Osteoblast (primary cell): ENCODE measurements at regions not wholly inside any gene's neighbourhood (a gene's known extent, or its start where the extent isn't known, plus 50 kb on each side); places are given as distances from the start of the nearest gene placed in this dataset.
"Not testable (repeated sequence)": the region's sequence is repeated elsewhere in the genome, so short reads cannot be mapped to it uniquely, and the experiment has no call there.

Source experiments
- DNase-seq: peaks from one replicate; pipeline ENCODE4 v3.0.0; 2011; ENCODE audit warnings: low spot score, mixed read lengths; ENCODE audit not compliant: insufficient read length; ENCODE audit errors: missing footprints
- H2AFZ ChIP-seq: 2 replicates; pipeline ENCODE4 v1.6.0; 2011; ENCODE audit warnings: mild to moderate bottlenecking, low read length
- H3K27ac ChIP-seq: 2 replicates; pipeline ENCODE4 v1.5.1; 2011; ENCODE audit warnings: mild to moderate bottlenecking, low read depth, low read length, moderate library complexity
- H3K27me3 ChIP-seq: 2 replicates; pipeline ENCODE4 v1.6.0; 2012; ENCODE audit warnings: mild to moderate bottlenecking, control low read depth, inconsistent platforms, low read length, moderate library complexity; ENCODE audit not compliant: insufficient read depth
- H3K36me3 ChIP-seq: 2 replicates; pipeline ENCODE4 v1.5.1; 2011; ENCODE audit warnings: mild to moderate bottlenecking, low read length, control low read depth, moderate library complexity; ENCODE audit not compliant: insufficient read depth
- H3K4me1 ChIP-seq: 2 replicates; pipeline ENCODE4 v1.5.1; 2011; ENCODE audit warnings: mild to moderate bottlenecking, low read length, control low read depth, moderate library complexity; ENCODE audit not compliant: insufficient read depth
- H3K4me2 ChIP-seq: 2 replicates; pipeline ENCODE4 v1.6.0; 2011; ENCODE audit warnings: mild to moderate bottlenecking, low read length; ENCODE audit not compliant: insufficient read depth
- H3K4me3 ChIP-seq: fragments of 200-600 bp; sonication (generic); 3 replicates; pipeline ENCODE4 v1.5.1; 2012; ENCODE audit warnings: mild to moderate bottlenecking, low read length, inconsistent platforms; ENCODE audit not compliant: insufficient read depth
- H3K79me2 ChIP-seq: 2 replicates; pipeline ENCODE4 v1.6.0; 2012; ENCODE audit warnings: mild to moderate bottlenecking, low read length, control low read depth, inconsistent platforms; ENCODE audit not compliant: insufficient read depth
- H3K9me3 ChIP-seq: 2 replicates; pipeline ENCODE4 v1.5.1; 2011; ENCODE audit warnings: low read depth, low read length, control low read depth
- H4K20me1 ChIP-seq: 2 replicates; pipeline ENCODE4 v1.6.0; 2012; ENCODE audit warnings: mild to moderate bottlenecking, low read length, control low read depth; ENCODE audit not compliant: insufficient read depth
- TF ChIP-seq, protein P1 (sequence below): IDR thresholded peaks from 2 replicates; pipeline ENCODE4 v1.5.1; 2011; ENCODE audit warnings: mild to moderate bottlenecking, low read depth, low read length, moderate library complexity; ENCODE audit errors: extremely low read depth

DNA sequence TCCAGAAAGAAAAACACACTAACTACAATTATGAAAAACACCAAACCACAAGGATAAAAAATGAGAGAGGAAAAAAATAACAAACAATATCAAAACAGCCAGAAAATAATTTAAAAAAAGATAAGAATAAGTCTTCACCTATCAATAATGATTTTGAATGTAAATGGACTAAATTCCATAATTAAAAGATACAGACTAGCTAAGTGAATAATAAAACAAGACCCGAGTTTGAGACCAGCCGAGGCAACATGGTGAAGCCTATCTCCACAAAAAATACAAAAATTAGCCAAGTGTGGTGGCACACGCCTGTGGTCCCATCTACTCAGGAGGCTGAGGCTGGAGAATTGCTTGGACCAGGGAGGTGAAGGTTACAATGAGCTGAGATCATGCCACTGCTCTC is 131.1 kb downstream of the MTERF1 start:
- Histone ChIP-seq H3K36me3 (no peaks in the 10 kb centered on the region), H3K4me3 (no peak overlapping the region), H3K9me3 (no peaks in the 10 kb centered on the region), H3K27me3 (no peaks in the 10 kb centered on the region), H4K20me1 (peaks cover 3% of the 10 kb centered on the region), H3K79me2 (no peaks in the 10 kb centered on the region), H3K4me2 (no peak overlapping the region), H3K27ac (no peak overlapping the region), H3K4me1 (no peaks in the 10 kb centered on the region), H2AFZ (no peak overlapping the region)
- TF ChIP-seq, protein P1, sequence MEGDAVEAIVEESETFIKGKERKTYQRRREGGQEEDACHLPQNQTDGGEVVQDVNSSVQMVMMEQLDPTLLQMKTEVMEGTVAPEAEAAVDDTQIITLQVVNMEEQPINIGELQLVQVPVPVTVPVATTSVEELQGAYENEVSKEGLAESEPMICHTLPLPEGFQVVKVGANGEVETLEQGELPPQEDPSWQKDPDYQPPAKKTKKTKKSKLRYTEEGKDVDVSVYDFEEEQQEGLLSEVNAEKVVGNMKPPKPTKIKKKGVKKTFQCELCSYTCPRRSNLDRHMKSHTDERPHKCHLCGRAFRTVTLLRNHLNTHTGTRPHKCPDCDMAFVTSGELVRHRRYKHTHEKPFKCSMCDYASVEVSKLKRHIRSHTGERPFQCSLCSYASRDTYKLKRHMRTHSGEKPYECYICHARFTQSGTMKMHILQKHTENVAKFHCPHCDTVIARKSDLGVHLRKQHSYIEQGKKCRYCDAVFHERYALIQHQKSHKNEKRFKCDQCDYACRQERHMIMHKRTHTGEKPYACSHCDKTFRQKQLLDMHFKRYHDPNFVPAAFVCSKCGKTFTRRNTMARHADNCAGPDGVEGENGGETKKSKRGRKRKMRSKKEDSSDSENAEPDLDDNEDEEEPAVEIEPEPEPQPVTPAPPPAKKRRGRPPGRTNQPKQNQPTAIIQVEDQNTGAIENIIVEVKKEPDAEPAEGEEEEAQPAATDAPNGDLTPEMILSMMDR = no peak
- DNase-seq = no peak

DNA sequence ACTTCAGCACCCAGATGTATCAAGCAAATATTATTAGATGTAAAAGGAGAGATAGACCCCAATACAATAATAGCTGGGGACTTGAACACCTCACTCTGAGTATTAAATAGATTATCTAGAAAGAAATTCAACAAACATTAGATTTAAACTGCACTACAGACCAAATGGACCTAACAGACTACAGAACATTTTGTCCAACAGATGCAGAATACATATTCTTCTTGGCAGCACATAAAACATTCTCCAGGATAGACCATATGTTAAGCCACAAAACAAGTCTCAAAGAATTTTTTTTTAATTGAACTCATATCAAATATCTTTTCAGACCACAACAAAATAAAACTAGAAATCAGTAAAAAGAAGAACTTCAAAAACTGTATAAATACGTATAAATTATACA is 130.4 kb downstream of the MTERF1 start:
- H3K4me2 ChIP-seq = no peak overlapping the region
- H3K4me3 ChIP-seq = no peak overlapping the region
- no peaks in the 10 kb centered on the region for H3K9me3 ChIP-seq
- no peak overlapping the region for H2AFZ ChIP-seq
- no peaks in the 10 kb centered on the region for H3K4me1 ChIP-seq
- no peaks in the 10 kb centered on the region for H3K79me2 ChIP-seq
- TF ChIP-seq, protein P1 = no peak
- H3K27ac ChIP-seq = no peak overlapping the region
- H3K36me3 ChIP-seq = no peaks in the 10 kb centered on the region
- no peaks in the 10 kb centered on the region for H3K27me3 ChIP-seq
- DNase-seq = no peak
- H4K20me1 ChIP-seq = peaks cover 3% of the 10 kb centered on the region

DNA sequence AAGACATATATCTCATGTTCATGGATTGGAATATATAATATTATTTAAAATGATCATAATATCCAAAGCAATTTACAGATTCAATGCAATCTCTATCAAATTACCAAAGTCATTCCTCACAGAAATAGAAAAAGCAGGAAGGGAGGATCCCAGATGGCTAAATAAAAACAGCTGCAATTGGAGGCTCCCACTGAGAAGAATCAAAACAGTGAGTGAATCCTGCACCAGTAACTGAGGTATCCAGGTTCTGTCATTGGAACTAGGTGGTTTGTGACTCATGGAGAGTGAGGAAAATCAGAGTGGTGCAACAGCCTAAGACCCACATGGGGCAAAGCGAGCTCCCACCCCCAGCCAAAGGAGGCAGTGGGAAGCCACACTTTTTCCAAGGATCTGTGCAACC is 128.4 kb downstream of the MTERF1 start:
- H3K4me1 ChIP-seq = no peaks in the 10 kb centered on the region
- TF ChIP-seq, protein P1 = no peak
- H3K79me2 ChIP-seq = no peaks in the 10 kb centered on the region
- H3K4me2 ChIP-seq = no peak overlapping the region
- H2AFZ ChIP-seq = no peak overlapping the region
- H3K9me3 ChIP-seq = no peaks in the 10 kb centered on the region
- no peak overlapping the region for H3K4me3 ChIP-seq
- DNase-seq = no peak
- no peaks in the 10 kb centered on the region for H3K36me3 ChIP-seq
- no peak overlapping the region for H3K27ac ChIP-seq
- no peaks in the 10 kb centered on the region for H3K27me3 ChIP-seq
- peaks cover 3% of the 10 kb centered on the region for H4K20me1 ChIP-seq

DNA sequence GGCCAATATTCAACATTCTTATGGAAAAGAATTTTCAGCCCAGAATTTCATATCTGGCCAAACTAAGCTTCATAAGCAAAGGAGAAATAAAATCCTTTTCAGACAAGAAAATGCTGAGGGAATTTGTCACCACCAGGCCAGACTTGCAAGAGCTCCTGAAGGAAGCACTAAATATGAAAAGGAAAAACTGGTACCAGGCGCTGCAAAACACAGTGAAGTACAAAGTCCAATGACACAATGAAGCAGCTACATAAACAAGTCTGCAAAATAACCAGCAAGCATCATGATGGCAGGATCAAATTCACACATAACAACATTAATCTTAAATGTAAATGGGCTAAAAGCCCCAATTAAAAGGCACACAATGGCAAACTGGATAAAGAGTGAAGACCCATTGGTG is 126.2 kb downstream of the MTERF1 start:
- H3K79me2 ChIP-seq, H4K20me1 ChIP-seq, H3K27me3 ChIP-seq, H3K4me2 ChIP-seq, H2AFZ ChIP-seq, H3K27ac ChIP-seq, H3K4me3 ChIP-seq, DNase-seq, H3K9me3 ChIP-seq, H3K4me1 ChIP-seq, H3K36me3 ChIP-seq: not testable (repeated sequence)

DNA sequence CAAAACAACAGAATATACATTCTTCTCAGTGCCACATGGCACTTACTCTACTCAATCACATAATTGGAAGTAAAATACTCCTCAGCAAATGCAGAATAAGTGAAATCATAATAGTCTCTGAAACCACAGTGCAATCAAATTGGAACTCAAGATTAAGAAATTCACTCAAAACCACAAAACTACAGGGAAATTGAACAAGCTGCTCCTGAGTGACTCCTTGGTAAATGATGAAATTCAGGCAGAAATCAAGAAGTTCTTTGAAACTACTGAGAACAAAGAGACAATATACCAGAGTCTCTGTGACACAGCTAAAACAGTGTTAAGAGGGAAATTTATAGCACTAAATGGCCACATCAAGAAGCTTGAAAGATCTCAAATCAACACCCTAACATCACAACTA is 125.4 kb downstream of the MTERF1 start:
- H3K36me3 ChIP-seq, H3K27me3 ChIP-seq, H3K27ac ChIP-seq, H4K20me1 ChIP-seq, DNase-seq, H3K79me2 ChIP-seq, H3K4me2 ChIP-seq, H2AFZ ChIP-seq, H3K9me3 ChIP-seq, H3K4me1 ChIP-seq, H3K4me3 ChIP-seq: not testable (repeated sequence)
